H1 (cell line): ENCODE measurements at regions not wholly inside any gene's neighbourhood (a gene's known extent, or its start where the extent isn't known, plus 50 kb on each side); places are given as distances from the start of the nearest gene placed in this dataset.

Experiments
- CTCF ChIA-PET: fragments of 300-600 bp; sonication (Branson Sonifier 250); formaldehyde crosslinking; loops from one replicate; lab custom pipeline; 2021; ENCODE audit not compliant: partially characterized antibody; lab: Charles Lee
- POLR2A ChIA-PET: fragments of 300-600 bp; sonication (Branson Sonifier 250); formaldehyde crosslinking; loops from one replicate; lab custom pipeline; 2021; ENCODE audit warnings: inconsistent platforms; ENCODE audit not compliant: partially characterized antibody; lab: Charles Lee
- DNase-seq, 2 experiments: peaks; one replicate each; pipeline versions ENCODE4 v3.0.0 to v3.0.0-alpha.2; 2010 to 2022; ENCODE audit warnings: low spot score in 2 of 2, low read depth in 1 of 2, mixed read lengths in 1 of 2
- FAIRE-seq: peaks from 2 replicates; lab custom pipeline; 2011; peaks lifted over from hg19 to GRCh38; lab: Jason Lieb, UNC
- H2AFZ ChIP-seq: 2 replicates; pipeline ENCODE4 v1.8.1; 2012; ENCODE audit warnings: low read length, inconsistent platforms
- H2AK5ac ChIP-seq: 2 replicates; pipeline ENCODE4 v1.6.1; 2013; ENCODE audit warnings: low read depth, low read length
- H2BK120ac ChIP-seq: replicated peaks from 2 replicates; pipeline ENCODE3; 2013; ENCODE audit warnings: low read depth, low read length, inconsistent platforms
- H2BK12ac ChIP-seq: 2 replicates; pipeline ENCODE4 v1.6.1; 2013; ENCODE audit warnings: low read depth, low read length
- H2BK15ac ChIP-seq: 2 replicates; pipeline ENCODE4 v1.6.1; 2013; ENCODE audit warnings: low read length
- H2BK20ac ChIP-seq: 2 replicates; pipeline ENCODE4 v1.6.1; 2013; ENCODE audit warnings: low read length
- H2BK5ac ChIP-seq: 2 replicates; pipeline ENCODE4 v1.6.1; 2013; ENCODE audit warnings: low read depth, low read length
- H3K14ac ChIP-seq: 2 replicates; pipeline ENCODE4 v1.6.1; 2013; ENCODE audit warnings: inconsistent platforms; ENCODE audit not compliant: insufficient read length
- H3K18ac ChIP-seq: 2 replicates; pipeline ENCODE4 v1.6.1; 2013; ENCODE audit warnings: low read length; ENCODE audit errors: extremely low read depth
- H3K23ac ChIP-seq: 2 replicates; pipeline ENCODE4 v1.6.1; 2013; ENCODE audit warnings: inconsistent platforms; ENCODE audit not compliant: insufficient read length
- H3K23me2 ChIP-seq: 2 replicates; pipeline ENCODE4 v1.6.1; 2013; ENCODE audit warnings: low read depth, low read length
- H3K27ac ChIP-seq: 2 replicates; pipeline ENCODE4 v1.6.1; 2011; ENCODE audit warnings: low read depth, low read length, inconsistent platforms
- H3K27me3 ChIP-seq, 4 experiments: replicated peaks in 1 of 4; 1 replicate in 1 of 4; 2 replicates in 3 of 4; pipeline versions ENCODE4 v1.6.1 to v1.8.1; 2011 to 2013; ENCODE audit warnings: low read length in 3 of 4, mild to moderate bottlenecking in 3 of 4, inconsistent platforms in 2 of 4, mixed read lengths in 2 of 4, moderate library complexity in 1 of 4; ENCODE audit not compliant: control insufficient read depth in 3 of 4, insufficient read depth in 3 of 4; ENCODE audit errors: extremely low read depth in 1 of 4
- H3K36me3 ChIP-seq, 4 experiments: 2 replicates each; pipeline versions ENCODE4 v1.6.1 to v1.8.1; 2011 to 2013; ENCODE audit warnings: mild to moderate bottlenecking in 4 of 4, low read length in 3 of 4, moderate library complexity in 2 of 4, control low read depth in 1 of 4, inconsistent platforms in 1 of 4; ENCODE audit not compliant: insufficient read depth in 4 of 4, control insufficient read depth in 2 of 4
- H3K4ac ChIP-seq: replicated peaks from 2 replicates; pipeline ENCODE3; 2013; ENCODE audit warnings: low read length, low read depth, mixed read lengths, inconsistent platforms; ENCODE audit not compliant: insufficient read length
- H3K4me1 ChIP-seq, 4 experiments: replicated peaks in 1 of 4; 1 replicate in 1 of 4; 2 replicates in 3 of 4; pipeline versions ENCODE4 v1.6.1 to v1.8.1; 2011 to 2013; ENCODE audit warnings: low read length in 3 of 4, inconsistent platforms in 2 of 4, mixed read lengths in 1 of 4; ENCODE audit not compliant: insufficient read depth in 4 of 4, control insufficient read depth in 3 of 4
- H3K4me2 ChIP-seq, 2 experiments: 2 replicates each; pipeline versions ENCODE4 v1.6.1 to v1.8.1; 2011 to 2013; ENCODE audit warnings: low read depth in 2 of 2, low read length in 2 of 2, control low read depth in 1 of 2, inconsistent platforms in 1 of 2, mild to moderate bottlenecking in 1 of 2; ENCODE audit not compliant: insufficient read depth in 1 of 2
- H3K4me3 ChIP-seq, 4 experiments: fragments of 200-600, 300-600 bp in 1 of 4; sonication (generic), shearing (Covaris generic), sonication (Bioruptor Twin) in 1 of 4; 2 replicates each; pipeline versions ENCODE4 v1.5.1 to v1.8.1; 2011 to 2016; ENCODE audit warnings: low read length in 4 of 4, low read depth in 3 of 4, control low read depth in 2 of 4, inconsistent platforms in 2 of 4, mild to moderate bottlenecking in 2 of 4, mixed read lengths in 1 of 4, moderate library complexity in 1 of 4; ENCODE audit not compliant: insufficient read depth in 2 of 4; ENCODE audit errors: extremely low read depth in 1 of 4
- H3K56ac ChIP-seq: replicated peaks from 2 replicates; pipeline ENCODE3; 2013; ENCODE audit warnings: low read depth, mild to moderate bottlenecking, mixed read lengths, low read length, inconsistent platforms; ENCODE audit not compliant: insufficient read length
- H3K79me1 ChIP-seq: 2 replicates; pipeline ENCODE4 v1.6.1; 2013; ENCODE audit warnings: low read depth, low read length, control low read depth
- H3K79me2 ChIP-seq, 2 experiments: 2 replicates each; pipeline versions ENCODE4 v1.6.1 to v1.8.1; 2012 to 2013; ENCODE audit warnings: low read length in 2 of 2, mild to moderate bottlenecking in 2 of 2, inconsistent platforms in 1 of 2; ENCODE audit not compliant: insufficient read depth in 2 of 2, control insufficient read depth in 1 of 2
- H3K9ac ChIP-seq, 4 experiments: replicated peaks in 1 of 4; 1 replicate in 1 of 4; 2 replicates in 3 of 4; pipeline versions ENCODE4 v1.6.1 to v1.8.1; 2011 to 2013; ENCODE audit warnings: low read depth in 3 of 4, low read length in 3 of 4, control low read depth in 2 of 4, mild to moderate bottlenecking in 2 of 4, moderate library complexity in 2 of 4, inconsistent platforms in 1 of 4; ENCODE audit errors: extremely low read depth in 1 of 4
- H3K9me3 ChIP-seq, 2 experiments: 2 replicates each; pipeline versions ENCODE4 v1.6.1 to v1.8.1; 2012 to 2013; ENCODE audit warnings: mild to moderate bottlenecking in 2 of 2, moderate library complexity in 2 of 2, control low read depth in 1 of 2, inconsistent platforms in 1 of 2, low read depth in 1 of 2, low read length in 1 of 2, mixed read lengths in 1 of 2; ENCODE audit not compliant: insufficient read depth in 2 of 2
- H4K20me1 ChIP-seq, 2 experiments: replicated peaks in 1 of 2; 2 replicates each; pipeline versions ENCODE3 to v1.8.1; 2011 to 2013; ENCODE audit warnings: inconsistent platforms in 2 of 2, low read length in 2 of 2, mild to moderate bottlenecking in 1 of 2; ENCODE audit not compliant: insufficient read depth in 2 of 2, control insufficient read depth in 1 of 2
- H4K5ac ChIP-seq: 2 replicates; pipeline ENCODE4 v1.6.1; 2013; ENCODE audit warnings: low read length, low read depth, mixed read lengths, inconsistent platforms; ENCODE audit not compliant: insufficient read length
- H4K8ac ChIP-seq: 2 replicates; pipeline ENCODE4 v1.8.0; 2013; ENCODE audit warnings: mild to moderate bottlenecking, moderate library complexity, low read length, inconsistent platforms; ENCODE audit not compliant: insufficient read depth; ENCODE audit errors: extremely low read depth
- H4K91ac ChIP-seq: replicated peaks from 2 replicates; pipeline ENCODE3; 2013; ENCODE audit warnings: low read length, mixed read lengths, inconsistent platforms; ENCODE audit not compliant: insufficient read length
- SP2 ChIP-seq: IDR thresholded peaks from 2 replicates; pipeline ENCODE4 v1.6.1; 2012; ENCODE audit warnings: mild to moderate bottlenecking, low read length, inconsistent platforms
- WGBS, 2 experiments: shearing (Covaris generic) in 1 of 2; methylation state at CpG; one replicate each; pipeline versions ENCODE4 v1.1.6 to v1.1.7; 2013 to 2015; ENCODE audit warnings: low lambda C conversion rate in 2 of 2, mixed read lengths in 2 of 2, inconsistent platforms in 1 of 2, low coverage in 1 of 2, missing lambda C conversion rate in 1 of 2; ENCODE audit not compliant: insufficient replicate concordance in 2 of 2, insufficient coverage in 1 of 2, insufficient read length in 1 of 2; ENCODE audit errors: extremely low coverage in 1 of 2, missing lambda C conversion rate in 1 of 2; 5-methylcytosine and 5-hydroxymethylcytosine counted together

DNA sequence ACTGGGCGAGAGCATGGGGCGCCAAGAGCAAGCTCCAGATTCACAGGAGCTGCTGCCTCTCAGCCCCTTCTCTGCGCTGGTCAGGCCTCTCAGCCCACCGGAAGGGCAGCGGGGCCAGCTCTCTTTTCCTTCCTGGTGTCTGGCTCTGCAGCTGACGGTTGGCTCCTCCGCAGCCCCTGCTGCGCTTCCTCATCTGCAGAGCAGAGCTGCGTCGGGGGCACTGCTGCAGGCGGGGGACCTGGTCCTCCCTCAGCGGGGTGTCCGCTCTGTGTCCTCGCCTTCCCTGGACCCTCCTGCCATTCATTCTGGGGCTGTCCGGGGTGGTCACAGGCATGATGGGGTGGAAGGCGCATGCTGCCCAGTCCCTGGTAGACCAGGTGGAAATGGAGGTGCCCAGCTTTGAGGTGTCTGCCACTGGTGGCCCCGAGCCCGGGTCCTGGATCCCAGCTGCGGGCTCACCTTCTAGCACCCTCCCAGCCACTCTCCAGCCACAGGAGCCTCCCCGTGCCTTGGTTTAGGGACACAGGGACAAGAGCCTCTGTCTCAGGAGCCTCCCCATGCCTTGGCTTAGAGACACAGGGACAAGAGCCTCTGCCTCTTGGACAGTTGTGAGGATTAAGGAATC lies 84.8 kb downstream of the IRF8 start:
- H3K23ac ChIP-seq: no peak overlapping the region
- FAIRE-seq (no peak), DNase-seq (no peak)
- H3K36me3 ChIP-seq: no peaks in the 10 kb centered on the region
- H3K14ac ChIP-seq: no peak overlapping the region
- H3K9me3 ChIP-seq: no peaks in the 10 kb centered on the region
- H3K9ac ChIP-seq: no peak overlapping the region
- H3K4me1 ChIP-seq: no peaks in the 10 kb centered on the region
- H2BK15ac ChIP-seq: no peak overlapping the region; the same call in 1 of the 2 replicates
- H3K23me2 ChIP-seq: no peaks in the 10 kb centered on the region
- H3K4me3 ChIP-seq: no peak overlapping the region
- no peak overlapping the region for H4K91ac ChIP-seq
- no peak overlapping the region for H2BK12ac ChIP-seq
- H2BK120ac ChIP-seq: no peak overlapping the region
- H2BK5ac ChIP-seq: no peak overlapping the region
- H3K18ac ChIP-seq: no peak overlapping the region
- H4K8ac ChIP-seq: no peak overlapping the region; the same call in 1 of the 2 replicates
- H3K27ac ChIP-seq: no peak overlapping the region
- no peak overlapping the region for H2BK20ac ChIP-seq
- H3K79me2 ChIP-seq: no peaks in the 10 kb centered on the region
- no peaks in the 10 kb centered on the region for H4K20me1 ChIP-seq
- 88% methylated on average over 19 of the region's 20 CpGs; no CpG with 5 or more reads in 1 of the 2 experiments for WGBS, 2 experiments
- no peaks in the 10 kb centered on the region for H3K27me3 ChIP-seq
- H3K56ac ChIP-seq: no peak overlapping the region
- no peak overlapping the region for H3K4me2 ChIP-seq
- no peak overlapping the region for H4K5ac ChIP-seq
- H3K4ac ChIP-seq: no peak overlapping the region
- H2AK5ac ChIP-seq: no peak overlapping the region
- no peaks in the 10 kb centered on the region for H3K79me1 ChIP-seq
- POLR2A ChIA-PET: no interaction called here
- no peak overlapping the region for H2AFZ ChIP-seq
- CTCF ChIA-PET: interaction anchor here (0.7 to 18.2 kb wide), 7 partner anchors 36 to 165 kb away, joined by 3 to 319 read pairs (median 4); no protein-coding TSS in a partner anchor
- no peak for TF ChIP-seq SP2
